ENCODE measurements at regions not wholly inside any gene's neighbourhood (a gene's known extent, or its start where the extent isn't known, plus 50 kb on each side); places are given as distances from the start of the nearest gene placed in this dataset.

GRCh38 chr11:112731538-112731937 is 229.7 kb upstream of the NCAM1 start:
- no peak for TF ChIP-seq CTCF (IDR thresholded peaks at IDR 0.05)
- no peaks in the 10 kb centered on the region for H3K36me3 ChIP-seq
- ATAC-seq (ENCODE audit: insufficient number of reproducible peaks, low FRiP score, low read depth) = no peak
- no peak overlapping the region for H3K4me3 ChIP-seq
- no peak for DNase-seq (ENCODE audit: low spot score)
- H3K27me3 ChIP-seq (replicated peaks; ENCODE audit: insufficient read depth) = no peaks in the 10 kb centered on the region
- H3K27ac ChIP-seq = no peak overlapping the region
- H3K4me1 ChIP-seq (ENCODE audit: control insufficient read depth in 1 of 2, low read depth in 2 of 2) = no peaks in the 10 kb centered on the region
- no peaks in the 10 kb centered on the region for H3K9me3 ChIP-seq

- no peak for TF ChIP-seq CTCF (IDR thresholded peaks at IDR 0.05)
- H3K27me3 ChIP-seq (replicated peaks; ENCODE audit: insufficient read depth) = no peaks in the 10 kb centered on the region
- no peaks in the 10 kb centered on the region for H3K9me3 ChIP-seq
- DNase-seq (ENCODE audit: low spot score) = no peak
- H3K27ac ChIP-seq = no peak overlapping the region
- H3K4me1 ChIP-seq (ENCODE audit: control insufficient read depth in 1 of 2, low read depth in 2 of 2) = no peaks in the 10 kb centered on the region
- no peaks in the 10 kb centered on the region for H3K36me3 ChIP-seq
- no peak overlapping the region for H3K4me3 ChIP-seq
- ATAC-seq (ENCODE audit: insufficient number of reproducible peaks, low FRiP score, low read depth) = no peak
Observed at GRCh38 chr11:112732031-112732430, 229.2 kb upstream of the NCAM1 start.

- no peak overlapping the region for H3K4me3 ChIP-seq
- TF ChIP-seq CTCF (IDR thresholded peaks at IDR 0.05) = no peak
- DNase-seq (ENCODE audit: low spot score) = no peak
- H3K4me1 ChIP-seq (ENCODE audit: control insufficient read depth in 1 of 2, low read depth in 2 of 2) = no peaks in the 10 kb centered on the region
- no peaks in the 10 kb centered on the region for H3K9me3 ChIP-seq
- ATAC-seq (ENCODE audit: insufficient number of reproducible peaks, low FRiP score, low read depth) = no peak
- no peak overlapping the region for H3K27ac ChIP-seq
- H3K36me3 ChIP-seq = no peaks in the 10 kb centered on the region
- H3K27me3 ChIP-seq (replicated peaks; ENCODE audit: insufficient read depth) = no peaks in the 10 kb centered on the region
Observed at GRCh38 chr11:112734207-112734606, 227.0 kb upstream of the NCAM1 start.

GRCh38 chr11:112735470-112735869 is 225.8 kb upstream of the NCAM1 start:
- DNase-seq (ENCODE audit: low spot score) = no peak
- no peak for ATAC-seq (ENCODE audit: insufficient number of reproducible peaks, low FRiP score, low read depth)
- Histone ChIP-seq H3K36me3 (no peaks in the 10 kb centered on the region), H3K4me1 (ENCODE audit: control insufficient read depth in 1 of 2, low read depth in 2 of 2) (no peaks in the 10 kb centered on the region), H3K27ac (no peak overlapping the region), H3K4me3 (no peak overlapping the region), H3K27me3 (replicated peaks; ENCODE audit: insufficient read depth) (no peaks in the 10 kb centered on the region), H3K9me3 (no peaks in the 10 kb centered on the region)
- TF ChIP-seq CTCF (IDR thresholded peaks at IDR 0.05) = no peak

- DNase-seq (ENCODE audit: low spot score) (no peak), ATAC-seq (ENCODE audit: insufficient number of reproducible peaks, low FRiP score, low read depth) (no peak)
- H3K36me3 ChIP-seq = no peaks in the 10 kb centered on the region
- H3K4me1 ChIP-seq (ENCODE audit: control insufficient read depth in 1 of 2, low read depth in 2 of 2) = no peaks in the 10 kb centered on the region
- H3K4me3 ChIP-seq = no peak overlapping the region
- H3K27ac ChIP-seq = no peak overlapping the region
- no peaks in the 10 kb centered on the region for H3K27me3 ChIP-seq (replicated peaks; ENCODE audit: insufficient read depth)
- no peak for TF ChIP-seq CTCF (IDR thresholded peaks at IDR 0.05)
- no peaks in the 10 kb centered on the region for H3K9me3 ChIP-seq
Observed at GRCh38 chr11:112744041-112744440, 217.2 kb upstream of the NCAM1 start.
